GM19239 (cell line): ENCODE measurements at regions not wholly inside any gene's neighbourhood (a gene's known extent, or its start where the extent isn't known, plus 50 kb on each side); places are given as distances from the start of the nearest gene placed in this dataset.

ENCODE experiments used
- DNase-seq: peaks from one replicate; pipeline ENCODE4 v3.0.0; 2011; ENCODE audit warnings: low spot score; ENCODE audit not compliant: insufficient read length
- FAIRE-seq: peaks from 2 replicates; lab custom pipeline; 2011; peaks lifted over from hg19 to GRCh38; lab: Jason Lieb, UNC

DNA sequence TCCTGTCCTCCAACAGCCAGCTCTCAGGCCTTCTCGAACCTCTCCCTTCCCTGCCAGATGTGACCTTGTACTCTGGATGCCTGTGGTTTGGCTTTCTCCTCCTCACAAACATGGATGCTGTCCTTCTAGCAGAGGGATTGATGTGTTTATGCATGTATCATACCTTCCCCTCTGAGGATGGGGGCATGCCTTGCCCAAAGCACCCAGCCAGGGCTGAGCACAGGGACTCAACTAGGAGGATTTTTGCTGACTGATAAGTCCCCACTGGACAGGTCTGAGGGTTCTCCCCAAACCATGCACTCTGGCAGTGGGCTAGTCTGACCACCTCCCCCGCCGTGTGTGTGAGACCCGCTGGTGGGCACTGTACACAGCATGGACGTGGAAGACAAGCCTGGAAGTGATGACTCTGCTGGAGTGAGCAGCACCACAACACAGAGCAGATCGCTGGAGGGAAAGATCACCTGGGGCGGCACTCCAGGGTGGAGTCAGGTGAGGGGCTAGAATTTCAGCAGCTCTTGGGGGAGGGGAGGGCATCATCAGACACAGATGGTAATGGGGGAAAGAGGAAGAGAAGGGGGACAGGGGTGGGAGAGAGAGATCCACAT lies 360.3 kb upstream of the ZNF507 start:
- FAIRE-seq: no peak
- DNase-seq: no peak

DNA sequence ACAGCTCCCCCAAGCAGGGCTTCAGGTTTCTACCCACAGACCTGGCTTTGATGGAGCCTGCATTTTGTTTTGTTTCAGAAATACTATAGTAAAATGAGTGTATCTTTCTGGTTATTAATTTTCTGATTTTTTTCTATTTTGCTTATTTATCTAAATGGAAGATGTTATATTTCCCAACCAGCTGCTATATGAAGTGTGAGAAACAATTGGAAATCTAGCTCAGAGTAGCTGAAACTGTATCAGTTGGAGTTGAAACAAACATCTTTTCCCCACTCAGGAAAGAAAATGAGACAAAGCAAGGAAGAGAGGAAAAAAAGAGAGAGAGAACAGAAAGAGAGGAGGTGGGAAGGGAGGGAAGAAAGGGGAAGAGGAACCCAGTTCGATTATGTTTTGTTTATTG lies 358.5 kb upstream of the ZNF507 start:
- FAIRE-seq (no peak), DNase-seq (no peak)

DNA sequence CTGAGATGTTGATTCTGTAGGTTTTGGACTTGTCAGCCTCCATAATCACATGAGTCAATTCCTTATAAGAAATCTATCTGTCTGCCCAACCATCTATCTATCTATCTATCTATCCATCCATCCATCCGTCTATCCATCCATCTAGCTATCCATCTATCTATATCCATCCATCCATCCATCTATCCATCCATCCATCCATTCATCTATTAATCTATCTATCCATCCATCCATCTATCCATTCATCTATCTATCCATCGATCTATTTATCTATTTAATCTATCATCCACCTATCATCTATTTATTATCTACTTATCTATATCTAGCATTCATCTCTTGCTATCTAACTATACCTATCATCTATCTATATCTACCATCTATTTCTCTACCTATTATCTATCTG lies 357.2 kb upstream of the ZNF507 start:
- FAIRE-seq: no peak

DNA sequence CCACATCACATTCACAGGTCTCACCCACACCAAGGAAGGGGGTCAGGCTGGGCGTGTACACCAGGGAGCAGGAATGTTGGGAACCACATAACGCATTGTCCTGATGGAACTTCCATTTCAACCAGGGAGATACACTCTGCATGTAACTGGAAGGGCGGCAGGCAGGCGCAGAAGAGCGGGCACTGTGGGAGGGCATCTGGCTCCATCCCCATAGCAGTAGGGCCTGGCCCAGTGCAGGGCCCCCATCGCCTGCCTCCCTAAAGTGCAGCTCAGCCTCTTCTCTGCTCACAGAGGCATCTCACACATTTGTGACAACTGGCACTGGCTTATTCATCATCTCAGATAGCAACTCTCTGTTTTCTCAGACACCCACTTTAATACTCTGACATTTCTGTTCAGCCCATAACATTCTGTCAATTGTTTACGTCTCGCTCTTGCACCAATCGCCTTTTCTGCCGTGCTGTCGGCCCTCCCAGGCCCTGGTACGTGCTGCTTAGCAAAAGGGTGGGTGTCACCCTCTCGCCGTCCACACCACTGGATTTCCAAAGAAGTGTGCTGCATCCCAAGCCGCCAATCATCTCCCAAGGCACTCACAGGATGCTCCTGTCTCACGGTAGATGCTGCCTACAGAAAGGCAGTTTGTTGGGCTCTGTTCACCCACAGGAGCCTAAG lies 353.3 kb upstream of the ZNF507 start:
- DNase-seq: no peak
- no peak for FAIRE-seq

More for the DNA sequence above, 357.2 kb upstream of the ZNF507 start:
- DNase-seq: no peak

DNA sequence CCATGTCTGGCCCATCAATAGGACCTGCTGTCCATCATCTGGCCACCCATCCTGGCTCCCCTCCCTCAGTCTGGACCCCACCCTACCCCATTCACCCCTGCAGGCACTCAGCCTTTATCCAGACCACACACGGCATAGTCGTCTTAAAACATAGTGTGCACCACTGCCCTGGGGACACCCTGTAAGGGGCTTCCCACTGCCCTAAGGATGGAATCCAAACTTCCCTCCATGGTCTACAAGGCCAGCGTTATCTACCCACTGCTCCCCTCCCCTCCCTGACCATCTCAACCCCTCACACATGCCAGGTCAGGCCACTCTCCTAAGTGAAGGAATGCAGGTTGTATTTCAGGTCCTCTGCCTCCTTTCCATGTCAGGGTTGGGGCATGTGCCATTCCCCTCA lies 352.7 kb upstream of the ZNF507 start:
- DNase-seq (no peak), FAIRE-seq (no peak)

DNA sequence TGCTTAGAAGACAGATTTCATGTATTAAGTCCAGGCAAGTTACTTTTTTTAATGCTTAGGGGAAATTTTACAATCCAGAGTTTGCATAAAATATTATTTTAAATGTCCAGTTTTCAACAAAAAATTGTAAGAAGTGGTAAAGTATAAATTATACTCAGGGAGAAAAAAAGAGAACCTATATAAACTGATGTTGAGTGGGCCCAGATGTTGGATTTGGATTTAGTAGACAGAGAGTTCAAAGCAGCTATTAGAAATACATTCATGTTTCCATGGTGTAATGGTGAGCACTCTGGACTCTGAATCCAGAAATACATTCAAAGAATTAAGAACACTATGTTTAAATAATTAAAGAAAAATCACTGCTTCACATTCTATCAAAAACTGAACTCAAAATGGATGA lies 349.9 kb upstream of the ZNF507 start:
- FAIRE-seq: no peak
- no peak for DNase-seq

DNA sequence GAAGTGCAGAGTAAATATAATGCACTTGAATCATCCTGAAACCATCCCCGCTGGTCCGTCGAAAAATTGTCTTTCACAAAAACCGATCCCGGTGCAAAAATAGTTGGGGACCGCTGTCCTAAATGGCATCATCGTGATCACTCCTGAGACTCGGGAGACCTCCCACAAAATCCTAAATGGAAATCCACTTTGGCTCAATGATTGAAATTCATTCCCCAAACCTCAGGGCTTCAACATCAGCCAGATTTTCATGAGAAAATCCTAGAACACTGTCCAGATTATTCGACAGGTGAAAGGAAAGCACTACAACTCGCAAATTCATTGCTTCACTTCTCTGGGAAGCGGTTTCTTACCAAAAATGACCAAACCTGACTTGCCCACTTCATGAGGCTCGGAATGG lies 335.3 kb upstream of the ZNF507 start:
- DNase-seq (no peak), FAIRE-seq (no peak)

DNA sequence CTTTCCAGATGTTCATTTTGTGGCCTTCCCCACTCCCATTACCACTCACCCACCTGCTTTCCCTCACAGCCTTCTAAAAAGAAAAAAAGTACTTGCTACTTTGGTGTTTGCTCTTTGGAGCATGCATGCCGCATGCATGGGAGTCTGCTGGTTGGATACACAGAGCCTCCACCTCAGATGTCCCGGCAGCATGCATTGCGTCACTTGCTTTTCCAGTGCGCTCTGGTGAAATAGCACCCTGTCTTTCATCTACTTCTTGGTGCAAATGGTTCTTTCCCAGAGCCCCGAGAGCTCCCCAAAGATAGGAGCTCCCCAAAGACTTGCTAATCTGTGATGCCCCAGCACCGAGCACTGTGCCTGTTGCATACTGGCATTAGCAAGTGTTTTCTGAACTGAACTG lies 333.2 kb upstream of the ZNF507 start:
- DNase-seq (no peak), FAIRE-seq (no peak)

DNA sequence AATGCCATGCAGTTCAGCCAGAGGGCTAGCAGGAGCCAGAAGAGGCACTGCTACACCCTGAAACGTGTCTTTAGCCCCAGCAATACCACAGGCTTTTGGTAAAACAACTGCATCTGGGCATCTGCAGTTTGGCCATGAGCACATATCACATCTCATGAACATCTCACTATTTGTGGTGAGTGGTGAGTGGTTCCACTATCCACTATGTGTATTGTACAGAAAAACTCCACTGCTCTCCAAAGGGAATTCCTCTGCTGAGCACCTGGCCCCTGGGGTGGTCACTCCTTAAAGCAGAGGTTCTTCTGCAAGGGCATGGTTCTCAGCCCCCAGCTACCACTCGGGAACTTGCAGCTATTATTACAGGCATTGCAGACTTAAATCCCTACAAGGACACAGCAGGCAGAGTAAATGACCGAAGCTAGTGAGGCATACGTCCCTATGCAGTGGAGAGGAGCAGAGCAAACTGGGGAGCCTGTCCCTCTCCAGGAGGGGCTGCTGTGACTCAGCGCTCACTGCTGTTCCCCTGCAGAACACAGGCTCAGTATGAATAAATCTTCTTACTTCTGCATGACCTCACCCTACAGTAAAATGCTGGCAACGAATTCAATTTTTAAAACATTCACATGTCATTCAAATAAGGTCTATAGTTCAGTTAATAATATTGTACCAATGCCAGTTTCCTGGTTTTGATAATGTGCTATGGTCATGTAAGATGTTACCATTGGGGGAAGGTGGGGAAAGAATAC lies 332.4 kb upstream of the ZNF507 start:
- DNase-seq (no peak), FAIRE-seq (no peak)

DNA sequence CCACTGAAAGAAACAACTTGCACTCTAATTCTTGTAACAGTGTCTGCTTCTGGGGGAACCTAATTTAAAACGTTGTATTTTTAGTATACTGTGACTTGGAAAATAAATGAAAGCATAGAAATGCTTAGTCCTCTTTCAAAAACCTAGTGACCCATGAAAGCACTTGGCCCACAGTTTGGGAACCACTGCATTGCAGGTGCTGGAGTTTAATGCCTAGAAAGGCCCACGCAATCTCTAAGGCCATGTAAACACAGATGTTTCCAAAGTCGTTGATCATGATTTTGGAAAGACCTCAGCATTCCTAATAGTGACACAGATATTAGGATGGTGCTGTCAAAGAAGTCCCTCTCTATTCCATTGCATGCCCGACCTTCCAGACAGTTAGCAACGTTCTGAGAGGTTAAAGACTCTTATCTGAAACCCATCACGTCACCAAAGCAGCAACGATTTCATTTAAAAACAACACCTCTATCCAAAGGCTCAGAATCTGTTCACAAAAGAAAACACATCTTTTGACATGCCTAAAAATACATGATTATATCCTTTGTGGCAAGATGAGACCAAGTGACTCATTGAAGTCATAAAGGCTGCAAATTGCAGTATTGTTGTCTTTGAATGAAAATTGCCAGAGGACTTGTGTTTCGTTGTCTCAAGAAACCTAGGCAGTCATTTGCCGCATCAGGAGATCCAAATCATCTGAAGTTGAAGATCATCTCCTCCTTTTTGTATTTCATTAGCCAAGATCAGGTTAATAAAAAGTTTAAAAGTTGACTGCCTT lies 328.0 kb upstream of the ZNF507 start:
- FAIRE-seq (no peak), DNase-seq (no peak)

DNA sequence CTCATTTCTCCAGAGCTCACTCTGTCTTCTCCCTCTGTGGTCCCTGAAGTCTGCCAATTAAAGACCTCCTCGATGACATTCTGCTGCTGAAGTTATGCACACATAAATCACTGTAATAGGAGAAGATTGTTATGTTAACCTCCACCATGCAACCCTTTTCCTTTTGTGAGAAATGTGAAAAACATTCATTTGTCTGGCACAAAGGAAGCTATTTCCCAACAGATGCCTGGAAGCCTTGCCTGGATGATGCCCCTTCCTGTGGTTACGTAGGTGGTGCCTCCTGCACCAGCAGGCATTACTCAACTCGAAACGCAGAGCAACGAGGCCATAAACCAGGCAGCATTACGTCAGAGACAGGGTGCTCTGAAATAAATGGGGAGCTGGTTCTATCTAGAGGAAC lies 327.4 kb upstream of the ZNF507 start:
- FAIRE-seq (no peak), DNase-seq (no peak)

DNA sequence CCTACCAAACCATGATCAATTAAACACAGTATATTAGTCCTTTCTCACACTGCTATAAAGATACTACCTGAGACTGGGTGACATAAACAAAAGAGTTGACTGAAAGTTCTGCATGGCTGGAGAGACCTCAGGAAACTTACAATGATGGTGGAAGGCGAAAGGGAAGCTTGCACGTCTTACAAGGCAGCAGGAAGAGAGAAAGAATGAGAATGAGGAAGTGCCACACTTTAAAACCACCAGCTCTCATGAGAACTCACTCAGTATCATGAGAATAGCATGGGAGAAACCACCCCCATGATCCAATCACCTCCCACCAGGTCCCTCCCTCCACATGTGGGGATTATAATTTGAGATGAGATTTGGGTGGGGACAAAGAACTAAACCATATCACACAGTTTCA lies 324.9 kb upstream of the ZNF507 start:
- FAIRE-seq (no peak), DNase-seq (no peak)

DNA sequence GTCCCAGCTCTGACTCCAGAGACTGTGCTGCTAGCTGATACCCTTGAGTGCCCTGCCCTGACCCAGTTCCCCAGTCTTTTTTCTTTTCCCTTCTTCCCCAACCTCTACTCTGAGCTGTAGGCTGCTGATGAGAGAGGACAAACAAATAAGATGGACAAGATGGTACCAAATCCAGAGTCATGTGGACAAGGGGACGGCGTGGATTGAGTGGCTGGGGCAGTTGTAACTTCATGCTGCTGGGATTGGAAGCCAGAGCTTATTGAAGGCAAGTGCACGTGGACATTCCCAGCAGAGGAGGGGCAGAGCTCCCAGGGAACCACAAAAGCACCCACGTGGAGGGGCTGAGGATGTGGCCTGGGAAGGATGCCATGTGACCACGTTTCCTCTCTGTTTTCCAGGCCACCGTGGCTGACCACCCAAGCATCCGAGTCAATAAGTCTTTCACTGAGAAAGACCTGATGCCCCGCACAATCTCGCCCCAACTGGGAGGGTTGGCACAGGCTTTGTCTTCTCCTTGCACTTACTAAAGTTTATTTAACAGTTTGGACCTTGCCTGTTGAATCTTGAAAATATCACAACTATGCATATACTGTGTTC lies 323.3 kb upstream of the ZNF507 start:
- DNase-seq: no peak
- no peak for FAIRE-seq

DNA sequence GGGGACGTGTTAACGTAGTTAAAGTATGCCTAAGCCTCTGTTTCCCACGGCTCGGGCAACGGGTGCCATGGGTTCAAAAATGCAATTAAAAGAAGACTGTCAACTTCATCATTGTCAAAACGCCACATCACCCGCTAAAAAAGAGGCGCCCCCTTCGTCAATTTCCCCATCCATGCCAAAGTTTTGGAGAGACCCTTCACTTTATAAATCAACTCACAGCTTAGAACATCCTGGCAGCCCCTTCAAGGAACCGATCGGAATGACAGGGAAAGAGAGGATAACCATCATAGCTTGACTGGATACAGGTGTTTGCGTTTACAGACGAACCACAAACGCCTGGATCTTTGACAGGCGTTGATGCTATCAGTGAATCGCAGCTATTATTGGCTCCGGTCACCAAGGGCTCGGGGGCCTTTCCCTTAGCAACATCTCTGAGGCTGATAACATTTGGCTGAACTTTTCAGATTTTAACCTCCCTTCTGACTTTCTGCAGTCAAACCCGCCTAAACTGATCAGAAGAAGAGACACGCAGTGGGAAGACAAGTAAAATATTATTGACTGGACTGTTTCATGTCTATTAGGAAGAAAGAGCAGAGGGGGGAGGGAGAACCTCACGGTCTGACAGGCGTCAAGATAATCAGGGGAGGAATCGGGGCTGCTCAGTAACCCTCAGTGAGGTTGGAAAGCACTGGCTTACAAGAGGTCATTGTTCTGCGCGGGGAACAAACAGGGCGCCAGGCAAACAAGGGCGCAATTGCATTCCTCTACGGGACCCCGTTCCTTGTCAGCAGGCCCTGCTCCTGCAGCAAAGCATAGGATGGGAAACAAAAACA lies 322.5 kb upstream of the ZNF507 start:
- no peak for FAIRE-seq
- no peak for DNase-seq

DNA sequence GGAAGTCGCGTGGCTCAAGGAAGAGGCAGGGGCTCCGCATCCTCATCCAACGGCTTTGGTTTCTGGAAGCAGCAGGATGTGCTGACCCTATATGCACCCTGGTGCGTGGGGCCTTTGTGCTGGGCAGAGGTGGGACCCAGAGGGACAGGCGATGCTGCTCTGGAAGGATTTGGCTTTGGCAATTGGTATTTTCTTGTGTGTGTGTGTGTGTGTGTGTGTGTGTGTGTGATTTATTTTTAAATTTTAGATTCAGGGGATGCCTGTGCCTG lies 321.9 kb upstream of the ZNF507 start:
- DNase-seq (no peak), FAIRE-seq (no peak)

DNA sequence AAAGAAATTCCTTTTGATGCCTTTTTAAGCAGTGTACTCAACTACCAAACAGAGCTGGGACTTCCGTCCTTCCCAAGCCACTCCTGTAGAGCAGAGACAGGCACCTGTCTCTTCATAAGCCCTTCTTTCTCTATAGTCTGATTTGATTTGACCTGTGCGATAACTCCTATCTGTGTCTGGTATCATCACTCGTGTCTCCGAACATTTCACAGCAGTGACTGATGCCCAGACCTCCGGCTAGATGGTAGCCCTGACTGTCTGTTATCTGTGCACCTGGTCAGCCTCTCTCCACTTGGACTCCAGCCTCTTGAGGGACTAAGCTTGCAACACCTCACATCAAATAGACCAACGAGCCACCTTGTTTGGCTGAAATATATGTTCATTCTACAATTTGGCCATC lies 316.2 kb upstream of the ZNF507 start:
- no peak for FAIRE-seq

DNA sequence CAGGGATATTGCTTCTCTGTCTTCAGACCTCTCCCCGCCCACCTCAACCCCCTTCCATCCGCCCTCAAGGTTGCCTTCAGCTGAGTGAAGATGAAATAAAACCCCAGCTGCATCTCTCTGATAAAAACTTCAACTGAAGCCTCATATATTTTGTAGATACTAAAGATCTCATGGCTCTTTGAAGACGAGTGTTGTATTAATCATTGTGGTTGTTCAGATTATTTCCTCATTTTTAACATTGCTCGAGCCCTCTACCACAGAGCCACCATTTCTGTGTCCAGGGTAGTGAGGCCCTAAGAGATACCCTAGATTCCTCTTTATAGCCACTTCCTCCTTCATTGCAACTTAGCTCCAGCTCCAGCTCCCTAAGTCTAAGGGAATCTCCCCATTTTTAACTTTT lies 312.8 kb upstream of the ZNF507 start:
- no peak for DNase-seq
- FAIRE-seq: no peak

More for the DNA sequence above, 316.2 kb upstream of the ZNF507 start:
- no peak for DNase-seq

DNA sequence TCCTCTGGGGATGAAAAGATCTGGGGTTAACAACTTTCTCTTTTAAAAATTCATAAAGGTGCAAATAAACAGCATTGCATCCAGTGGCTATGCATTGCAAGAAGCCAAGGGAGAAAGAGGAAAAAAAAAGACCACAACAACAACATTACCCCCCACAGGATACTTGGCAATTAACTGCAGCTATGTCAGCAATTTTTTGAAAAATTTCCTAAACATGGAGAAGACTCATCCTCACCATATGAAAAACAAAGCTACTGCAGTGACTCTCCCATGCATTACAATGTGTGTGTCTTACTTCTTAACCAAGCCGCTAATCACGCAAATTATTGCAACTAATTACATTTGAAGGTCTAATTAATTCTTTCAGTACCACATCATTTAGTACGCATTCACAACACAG lies 309.8 kb upstream of the ZNF507 start:
- FAIRE-seq (no peak), DNase-seq (no peak)

DNA sequence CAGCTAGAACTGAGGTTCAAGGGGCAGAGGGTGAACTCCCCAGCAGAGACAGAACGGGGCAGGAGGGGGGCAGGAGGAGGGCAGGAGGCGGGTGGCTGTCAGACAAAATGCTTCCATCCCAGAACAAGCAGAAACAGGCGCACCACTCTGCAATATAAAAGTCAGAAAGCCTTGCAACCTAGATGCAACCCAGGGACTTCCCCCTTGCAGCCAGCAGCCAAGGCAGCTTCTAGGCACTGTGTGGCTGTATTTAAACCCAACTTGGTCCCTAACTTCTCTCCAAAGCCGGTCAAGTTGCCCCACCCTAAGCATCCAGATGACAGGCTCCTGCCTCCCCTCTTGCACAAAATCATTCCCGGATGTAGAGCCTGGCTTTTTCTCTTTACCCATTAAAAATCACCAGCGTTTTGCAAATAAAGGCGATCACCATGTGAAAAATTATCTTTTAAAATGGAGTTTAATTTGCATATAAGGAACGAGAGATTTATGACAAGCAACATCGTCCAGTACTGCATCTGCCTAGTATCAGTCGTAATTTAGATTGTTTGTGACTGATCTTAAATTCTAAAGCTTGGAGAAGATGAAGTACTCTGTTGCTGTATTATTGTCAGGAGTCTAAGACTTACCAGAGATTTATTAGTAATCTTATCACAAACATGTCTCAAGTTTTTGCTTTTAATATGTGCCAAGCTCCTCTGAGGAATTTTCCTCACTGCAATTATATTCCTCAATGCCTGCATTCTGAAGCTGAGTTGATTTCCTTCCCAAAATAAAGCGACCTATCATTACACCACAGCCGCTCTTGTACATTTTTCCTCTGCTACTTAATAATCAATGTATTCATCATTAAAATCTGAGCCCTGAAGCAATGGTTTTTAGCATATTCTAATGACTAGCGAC lies 307.1 kb upstream of the ZNF507 start:
- FAIRE-seq (no peak), DNase-seq (no peak)
